ENCODE measurements at regions not wholly inside any gene's neighbourhood (a gene's known extent, or its start where the extent isn't known, plus 50 kb on each side); places are given as distances from the start of the nearest gene placed in this dataset.

GRCh38 chr13:80093888-80094287 is 247.0 kb downstream of the SPRY2 start:
- no peak for DNase-seq
- Histone ChIP-seq H3K4me3 (no peak overlapping the region), H3K4me1 (no peaks in the 10 kb centered on the region), H3K27me3 (no peaks in the 10 kb centered on the region), H3K27ac (no peak overlapping the region), H3K36me3 (no peaks in the 10 kb centered on the region), H3K9me3 (no peaks in the 10 kb centered on the region)
- TF ChIP-seq POLR2AphosphoS5 (IDR thresholded peaks at IDR 0.05) (no peak), POLR2A (IDR thresholded peaks at IDR 0.05) (no peak), CTCF (IDR thresholded peaks at IDR 0.05) (no peak), EP300 (IDR thresholded peaks at IDR 0.05; ENCODE audit: low read depth) (no peak)
- in situ Hi-C loops (cut with MboI; ENCODE audit: low pct_ligation_motif_present in 1 of 4, low pct_unique_long_range_greater_than_20kb in 1 of 4, low sequenced_read_pairs in 3 of 4) (no loop called here), intact Hi-C loops (cut with DNase I; ENCODE audit: low total_unique reads) (no loop called here)
- 86 to 93% methylated on average over 1 to 9 of the region's 10 CpGs for WGBS, 2 donors (ENCODE audit: low coverage in 1 of 2)

GRCh38 chr13:80086304-80086721 is 254.6 kb downstream of the SPRY2 start:
- H3K4me3 ChIP-seq: no peak overlapping the region
- no peaks in the 10 kb centered on the region for H3K27me3 ChIP-seq
- H3K4me1 ChIP-seq: peaks cover 0 to 20% (median 10%) of the 10 kb centered on the region in 4 donors
- DNase-seq: peak; percentile 59
- H3K27ac ChIP-seq: peak overlapping the region; percentile 27 to 73 (median 66)
- in situ Hi-C loops (cut with MboI; ENCODE audit: low pct_ligation_motif_present in 1 of 4, low pct_unique_long_range_greater_than_20kb in 1 of 4, low sequenced_read_pairs in 3 of 4): no loop called here
- no peaks in the 10 kb centered on the region for H3K9me3 ChIP-seq
- H3K36me3 ChIP-seq: no peaks in the 10 kb centered on the region
- peak in 1 of 3 donors; percentile 39 for TF ChIP-seq POLR2AphosphoS5 (IDR thresholded peaks at IDR 0.05)
- TF ChIP-seq POLR2A (IDR thresholded peaks at IDR 0.05): peak; percentile 27
- TF ChIP-seq CTCF (IDR thresholded peaks at IDR 0.05): no peak
- TF ChIP-seq EP300 (IDR thresholded peaks at IDR 0.05; ENCODE audit: low read depth): no peak
- WGBS, 2 donors (ENCODE audit: low coverage in 1 of 2): 43 to 66% methylated on average over 3 of the region's 3 CpGs
- intact Hi-C loops (cut with DNase I; ENCODE audit: low total_unique reads): no loop called here

- H3K27ac ChIP-seq: peak overlapping the region in 2 of 4 donors; percentile 2 to 26
- whole genome bisulfite sequencing, 2 donors (ENCODE audit: low coverage in 1 of 2): 49 to 58% methylated on average over 4 of the region's 4 CpGs
- peaks cover 0 to 20% (median 10%) of the 10 kb centered on the region in 4 donors for H3K4me1 ChIP-seq
- no peak for TF ChIP-seq CTCF (IDR thresholded peaks at IDR 0.05)
- no peak for TF ChIP-seq POLR2A (IDR thresholded peaks at IDR 0.05)
- TF ChIP-seq POLR2AphosphoS5 (IDR thresholded peaks at IDR 0.05): no peak
- no peak for TF ChIP-seq EP300 (IDR thresholded peaks at IDR 0.05; ENCODE audit: low read depth)
- no peak overlapping the region for H3K4me3 ChIP-seq
- H3K36me3 ChIP-seq: no peaks in the 10 kb centered on the region
- intact Hi-C loops (cut with DNase I; ENCODE audit: low total_unique reads) (no loop called here), in situ Hi-C loops (cut with MboI; ENCODE audit: low pct_ligation_motif_present in 1 of 4, low pct_unique_long_range_greater_than_20kb in 1 of 4, low sequenced_read_pairs in 3 of 4) (no loop called here)
- DNase-seq: no peak
- no peaks in the 10 kb centered on the region for H3K9me3 ChIP-seq
- H3K27me3 ChIP-seq: no peaks in the 10 kb centered on the region
Observed at GRCh38 chr13:80083853-80084676, 256.9 kb downstream of the SPRY2 start.

GRCh38 chr13:80083081-80083852 is 257.7 kb downstream of the SPRY2 start:
- in situ Hi-C loops (cut with MboI; ENCODE audit: low pct_ligation_motif_present in 1 of 4, low pct_unique_long_range_greater_than_20kb in 1 of 4, low sequenced_read_pairs in 3 of 4) (no loop called here), intact Hi-C loops (cut with DNase I; ENCODE audit: low total_unique reads) (no loop called here)
- H3K9me3 ChIP-seq: no peaks in the 10 kb centered on the region
- 71 to 72% methylated on average over 6 of the region's 6 CpGs for WGBS, 2 donors (ENCODE audit: low coverage in 1 of 2)
- no peaks in the 10 kb centered on the region for H3K27me3 ChIP-seq
- TF ChIP-seq EP300 (IDR thresholded peaks at IDR 0.05; ENCODE audit: low read depth): no peak
- TF ChIP-seq CTCF (IDR thresholded peaks at IDR 0.05): no peak
- no peak for TF ChIP-seq POLR2AphosphoS5 (IDR thresholded peaks at IDR 0.05)
- no peak for TF ChIP-seq POLR2A (IDR thresholded peaks at IDR 0.05)
- no peak overlapping the region for H3K4me3 ChIP-seq
- peak overlapping the region in 2 of 4 donors; percentile 2 to 26 for H3K27ac ChIP-seq
- H3K4me1 ChIP-seq: peaks cover 0 to 20% (median 10%) of the 10 kb centered on the region in 4 donors
- H3K36me3 ChIP-seq: no peaks in the 10 kb centered on the region
- no peak for DNase-seq

Data from transverse colon (tissue), 4 donors.